B cell (primary cell): ENCODE measurements at regions not wholly inside any gene's neighbourhood (a gene's known extent, or its start where the extent isn't known, plus 50 kb on each side); places are given as distances from the start of the nearest gene placed in this dataset.
"Not testable (repeated sequence)": the region's sequence is repeated elsewhere in the genome, so short reads cannot be mapped to it uniquely, and the experiment has no call there.

ENCODE experiments used
- ATAC-seq: fragments of 200-7000 bp; cut with Tn5 transposase; one replicate; pipeline ENCODE4 v1.10.0; 2021; ENCODE audit warnings: low read depth, mild to moderate bottlenecking, moderate number of reproducible peaks, moderate library complexity
- CTCF ChIA-PET: fragments of 350-600 bp; sonication (Branson Sonifier 250); formaldehyde crosslinking; loops from one replicate; lab custom pipeline; 2021; ENCODE audit warnings: antibody characterized with exemption, inconsistent platforms; lab: Charles Lee
- POLR2A ChIA-PET: fragments of 350-600 bp; sonication (Branson Sonifier 250); formaldehyde crosslinking; loops from one replicate; lab custom pipeline; 2021; ENCODE audit warnings: antibody characterized with exemption; lab: Charles Lee
- DNase-seq: peaks from one replicate; pipeline ENCODE4 v3.0.0; 2013
- H2AFZ ChIP-seq: 2 replicates; pipeline ENCODE4 v1.6.1; 2012; ENCODE audit warnings: mild to moderate bottlenecking, low read depth, low read length; ENCODE audit not compliant: insufficient read depth, poor library complexity, severe bottlenecking
- H3K27ac ChIP-seq, 2 donors: 1 replicate in 1 of 2; 2 replicates in 1 of 2; pipeline ENCODE4 v1.5.1; 2012 to 2013; ENCODE audit warnings: low read length in 2 of 2, mild to moderate bottlenecking in 2 of 2, moderate library complexity in 1 of 2
- H3K27me3 ChIP-seq, 4 experiments: fragments of 200-600 bp in 1 of 4; sonication (generic) in 1 of 4; replicated peaks in 1 of 4; 1 replicate in 2 of 4; 2 replicates in 2 of 4; pipeline versions ENCODE4 v1.6.1 to v1.7.0; 2013 to 2016; ENCODE audit warnings: low read length in 3 of 4, mild to moderate bottlenecking in 2 of 4, mixed read lengths in 1 of 4, moderate library complexity in 1 of 4; ENCODE audit not compliant: insufficient read depth in 4 of 4, control insufficient read depth in 3 of 4; ENCODE audit errors: control extremely low read depth in 1 of 4
- H3K36me3 ChIP-seq, 2 experiments: replicated peaks in 1 of 2; 1 replicate in 1 of 2; 2 replicates in 1 of 2; pipeline versions ENCODE4 v1.6.1 to v1.7.1; 2013; ENCODE audit warnings: low read length in 1 of 2; ENCODE audit not compliant: insufficient read depth in 2 of 2, control insufficient read depth in 1 of 2; ENCODE audit errors: control extremely low read depth in 1 of 2, extremely low read depth in 1 of 2
- H3K4me1 ChIP-seq, 2 donors: fragments of 200-600 bp in 1 of 2; sonication (generic) in 1 of 2; 1 replicate in 1 of 2; 2 replicates in 1 of 2; pipeline versions ENCODE4 v1.5.1 to v1.6.1; 2013 to 2017; ENCODE audit warnings: low read length in 2 of 2; ENCODE audit not compliant: control insufficient read depth in 2 of 2, insufficient read depth in 2 of 2
- H3K4me2 ChIP-seq: replicated peaks from 2 replicates; pipeline ENCODE3; 2012; ENCODE audit warnings: mild to moderate bottlenecking, low read depth, low read length; ENCODE audit not compliant: poor library complexity, severe bottlenecking
- H3K4me3 ChIP-seq, 5 experiments: fragments of 200-600 bp in 1 of 5; sonication (generic) in 1 of 5; 1 replicate in 3 of 5; 2 replicates in 2 of 5; pipeline versions ENCODE4 v1.5.1 to v1.7.0; 2011 to 2016; ENCODE audit warnings: low read length in 4 of 5, mild to moderate bottlenecking in 4 of 5, low read depth in 2 of 5, control low read depth in 1 of 5, moderate library complexity in 1 of 5; ENCODE audit not compliant: insufficient read depth in 1 of 5; ENCODE audit errors: control extremely low read depth in 1 of 5, extremely low read depth in 1 of 5
- H3K79me2 ChIP-seq: fragments of 200-600 bp; sonication (generic); one replicate; pipeline ENCODE4 v1.6.0; 2016; ENCODE audit warnings: low read length; ENCODE audit not compliant: control insufficient read depth, insufficient read depth
- H3K9ac ChIP-seq: fragments of 200-600 bp; sonication (generic); 2 replicates; pipeline ENCODE4 v1.6.1; 2017; ENCODE audit warnings: mild to moderate bottlenecking, low read length, moderate library complexity
- H3K9me3 ChIP-seq, 3 donors: one replicate each; pipeline versions ENCODE4 v1.6.1 to v1.7.1; 2013; ENCODE audit warnings: low read length in 2 of 3; ENCODE audit not compliant: control insufficient read depth in 2 of 3, insufficient read depth in 1 of 3; ENCODE audit errors: control extremely low read depth in 1 of 3
- H4K20me1 ChIP-seq: 2 replicates; pipeline ENCODE4 v1.6.0; 2012; ENCODE audit warnings: mild to moderate bottlenecking, low read length; ENCODE audit not compliant: insufficient read depth, control insufficient read depth, poor library complexity, severe bottlenecking
- H3K27ac Mint-ChIP-seq: one replicate; pipeline ENCODE4 v1.8.0; 2021; ENCODE audit warnings: mixed read lengths
- H3K27me3 Mint-ChIP-seq: one replicate; pipeline ENCODE4 v1.8.0; 2021; ENCODE audit warnings: mixed read lengths
- H3K4me1 Mint-ChIP-seq: one replicate; pipeline ENCODE4 v1.8.0; 2021; ENCODE audit warnings: mixed read lengths
- H3K4me3 Mint-ChIP-seq: one replicate; pipeline ENCODE4 v1.8.0; 2021; ENCODE audit warnings: mixed read lengths
- H3K9me3 Mint-ChIP-seq: one replicate; pipeline ENCODE4 v1.8.0; 2022; ENCODE audit warnings: mixed read lengths; ENCODE audit not compliant: insufficient read depth
- CTCF ChIP-seq: fragments of 200-600 bp; IDR thresholded peaks from one replicate; pipeline ENCODE4 v1.8.0; 2022; ENCODE audit warnings: antibody characterized with exemption, mild to moderate bottlenecking
- EZH2 ChIP-seq: IDR thresholded peaks from 2 replicates; pipeline ENCODE4 v1.6.1; 2012; ENCODE audit warnings: borderline replicate concordance, low read depth, mild to moderate bottlenecking, moderate library complexity, low read length; ENCODE audit not compliant: insufficient read depth, poor library complexity, severe bottlenecking
- WGBS: methylation state at CpG from one replicate; pipeline ENCODE4 v1.1.5; 2013; ENCODE audit warnings: missing lambda C conversion rate; ENCODE audit not compliant: insufficient coverage; 5-methylcytosine and 5-hydroxymethylcytosine counted together
- intact Hi-C: fragments of 100-400 bp; cut with micrococcal nuclease; formaldehyde crosslinking; loops from one replicate; pipeline ENCODE4 v1.10.0; 2022

GRCh38 chr4:79823148-79823763 is 249.8 kb downstream of the ANTXR2 start:
- Histone ChIP-seq H3K36me3 (no peaks in the 10 kb centered on the region), H3K27ac (no peak overlapping the region), H3K4me2 (no peak overlapping the region), H3K9ac (no peak overlapping the region), H3K9me3 (no peaks in the 10 kb centered on the region), H4K20me1 (no peaks in the 10 kb centered on the region), H2AFZ (no peak overlapping the region), H3K79me2 (no peaks in the 10 kb centered on the region), H3K4me1 (no peaks in the 10 kb centered on the region), H3K4me3 (no peak overlapping the region), H3K27me3 (no peaks in the 10 kb centered on the region)
- peaks cover 3% of the 10 kb centered on the region for H3K9me3 Mint-ChIP-seq
- POLR2A ChIA-PET: no interaction called here
- ATAC-seq: no peak
- CTCF ChIA-PET: no interaction called here
- no peak overlapping the region for H3K4me3 Mint-ChIP-seq
- 100% methylated on average over 1 of the region's 2 CpGs for WGBS
- H3K27ac Mint-ChIP-seq: no peak overlapping the region
- TF ChIP-seq EZH2 (no peak), CTCF (no peak)
- no peak for DNase-seq
- intact Hi-C loops: no loop called here
- H3K27me3 Mint-ChIP-seq: no peaks in the 10 kb centered on the region
- no peaks in the 10 kb centered on the region for H3K4me1 Mint-ChIP-seq

DNA sequence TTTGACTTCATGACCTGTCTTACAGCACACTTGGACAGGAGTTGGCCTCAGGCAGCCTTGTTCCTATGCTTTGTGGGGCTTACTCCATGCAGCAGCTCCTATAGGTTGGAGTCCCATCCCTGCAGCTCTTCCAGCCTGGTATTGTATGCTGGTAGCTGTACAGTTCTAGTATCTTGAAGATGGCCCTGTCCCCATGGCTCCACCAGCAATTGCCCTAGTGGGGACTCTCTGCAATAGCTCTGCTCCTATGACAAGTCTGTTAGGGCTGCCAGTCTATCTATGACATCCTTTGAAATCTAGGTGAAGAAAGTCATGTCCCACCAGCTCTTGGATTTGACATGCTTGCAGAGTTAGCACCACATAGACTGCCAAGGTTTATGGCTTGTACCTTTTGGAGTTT is 252.6 kb downstream of the ANTXR2 start:
- H3K4me3 ChIP-seq: no peak overlapping the region
- H3K27ac ChIP-seq: no peak overlapping the region
- H3K4me1 Mint-ChIP-seq: no peaks in the 10 kb centered on the region
- ATAC-seq: no peak
- no peaks in the 10 kb centered on the region for H3K4me1 ChIP-seq
- no peak overlapping the region for H3K4me3 Mint-ChIP-seq
- no peaks in the 10 kb centered on the region for H3K27me3 ChIP-seq
- H3K79me2 ChIP-seq: no peaks in the 10 kb centered on the region
- no peak overlapping the region for H2AFZ ChIP-seq
- H3K9me3 Mint-ChIP-seq: peaks cover 3% of the 10 kb centered on the region
- H3K4me2 ChIP-seq: no peak overlapping the region
- no peaks in the 10 kb centered on the region for H4K20me1 ChIP-seq
- H3K27me3 Mint-ChIP-seq: no peaks in the 10 kb centered on the region
- no peaks in the 10 kb centered on the region for H3K36me3 ChIP-seq
- H3K27ac Mint-ChIP-seq: no peak overlapping the region
- TF ChIP-seq CTCF: no peak
- TF ChIP-seq EZH2: no peak
- intact Hi-C loops: no loop called here
- no peak overlapping the region for H3K9ac ChIP-seq
- ChIA-PET POLR2A (no interaction called here), CTCF (no interaction called here)
- peaks cover 0 to 3% (median 0%) of the 10 kb centered on the region in 3 donors for H3K9me3 ChIP-seq
- DNase-seq: no peak

DNA sequence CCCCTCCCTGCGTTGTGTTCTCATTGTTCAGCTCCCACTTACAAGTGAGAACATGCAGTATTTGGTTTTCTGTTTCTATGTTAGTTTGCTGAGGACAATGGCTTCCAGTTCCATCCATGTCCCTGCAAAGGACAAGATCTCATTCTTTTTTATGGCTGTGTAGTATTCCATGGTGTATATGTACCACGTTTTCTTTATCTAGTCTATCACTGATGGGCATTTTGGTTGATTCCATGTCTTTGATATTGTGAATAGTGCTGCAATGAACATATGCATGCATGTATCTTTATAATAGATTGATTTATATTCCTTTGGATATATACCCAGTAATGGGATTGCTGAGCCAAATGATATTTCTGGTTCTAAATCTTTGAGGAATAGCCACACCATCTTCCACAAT is 265.1 kb downstream of the ANTXR2 start:
- ATAC-seq, POLR2A ChIA-PET, H3K4me3 ChIP-seq, CTCF ChIA-PET, H2AFZ ChIP-seq, H3K36me3 ChIP-seq, H3K27me3 ChIP-seq, H3K27me3 Mint-ChIP-seq, DNase-seq, H3K27ac ChIP-seq, H3K9ac ChIP-seq, H3K4me3 Mint-ChIP-seq, H3K9me3 ChIP-seq, intact Hi-C loops, H3K9me3 Mint-ChIP-seq, H4K20me1 ChIP-seq, H3K4me2 ChIP-seq, H3K27ac Mint-ChIP-seq, H3K79me2 ChIP-seq, H3K4me1 ChIP-seq, H3K4me1 Mint-ChIP-seq: not testable (repeated sequence)
- WGBS: no CpG with 5 or more reads among the region's 2 CpGs
